ENCODE measurements at regions not wholly inside any gene's neighbourhood (a gene's known extent, or its start where the extent isn't known, plus 50 kb on each side); places are given as distances from the start of the nearest gene placed in this dataset.

GRCh38 chr20:58147628-58148370 lies 80.7 kb downstream of the ANKRD60 start:
- DNase-seq (ENCODE audit: insufficient read length, low spot score) (no peak), FAIRE-seq (no peak)
- TF ChIP-seq POLR2A (IDR thresholded peaks at IDR 0.05; ENCODE audit: low read depth, low read length) (no peak), PAX5 (IDR thresholded peaks at IDR 0.05; ENCODE audit: insufficient read depth, low read length, severe bottlenecking) (no peak)

GRCh38 chr20:58146746-58147140 lies 81.7 kb downstream of the ANKRD60 start:
- no peak for TF ChIP-seq POLR2AphosphoS5 (IDR thresholded peaks at IDR 0.05; ENCODE audit: low read depth, low read length)
- DNase-seq (ENCODE audit: insufficient read length, low spot score) (no peak), FAIRE-seq (no peak)

- DNase-seq (ENCODE audit: insufficient read length, low spot score), result no peak
- no peak for TF ChIP-seq SPI1 (IDR thresholded peaks at IDR 0.05; ENCODE audit: low read depth, low read length)
- no peak for TF ChIP-seq POLR2A (IDR thresholded peaks at IDR 0.05; ENCODE audit: low read depth, low read length)
- no peak for TF ChIP-seq TAF1 (IDR thresholded peaks at IDR 0.05; ENCODE audit: low read depth, low read length)
- no peak for TF ChIP-seq POLR2AphosphoS5 (IDR thresholded peaks at IDR 0.05; ENCODE audit: low read depth, low read length)
- TF ChIP-seq PAX5 (IDR thresholded peaks at IDR 0.05; ENCODE audit: insufficient read depth, low read length, severe bottlenecking), result no peak
- TF ChIP-seq POU2F2 (IDR thresholded peaks at IDR 0.05; ENCODE audit: low read depth, low read length), result no peak
Observed at GRCh38 chr20:58146081-58146745, 82.2 kb downstream of the ANKRD60 start.

DNA sequence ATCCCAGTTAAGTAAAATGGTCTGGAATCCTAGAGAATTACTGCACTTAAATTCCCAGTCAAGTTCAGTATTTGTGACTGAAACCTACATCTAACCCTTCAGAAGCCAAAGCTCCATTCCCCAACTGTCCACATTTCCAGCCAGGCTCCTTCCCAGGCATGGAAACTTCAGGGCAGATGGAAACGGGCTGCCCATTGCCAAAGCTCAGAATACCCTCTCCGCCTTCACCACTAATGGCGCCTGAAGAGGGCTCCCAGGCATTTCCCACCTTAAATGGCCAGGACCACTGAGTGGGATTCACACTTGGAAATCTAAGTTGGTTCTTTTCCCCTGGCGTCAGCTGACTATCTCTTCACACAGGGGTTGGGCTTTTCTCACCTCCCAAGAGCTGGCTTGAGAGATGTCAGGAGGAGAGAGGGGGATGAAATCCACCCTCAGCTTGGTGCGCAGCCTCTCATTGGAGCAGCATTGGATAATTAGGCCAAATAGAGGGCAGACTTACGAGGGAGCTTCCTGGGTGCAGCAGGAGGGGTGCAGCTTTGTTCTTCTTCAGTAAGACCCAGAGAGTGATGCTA lies 82.9 kb downstream of the ANKRD60 start:
- TF ChIP-seq POLR2AphosphoS5 (IDR thresholded peaks at IDR 0.05; ENCODE audit: low read depth, low read length) (no peak), POU2F2 (IDR thresholded peaks at IDR 0.05; ENCODE audit: low read depth, low read length) (no peak)
- no peak for DNase-seq (ENCODE audit: insufficient read length, low spot score)
- FAIRE-seq, result no peak

More at GRCh38 chr20:58146081-58146745, 82.2 kb downstream of the ANKRD60 start:
- no peak for FAIRE-seq

GRCh38 chr20:58144096-58144495 lies 84.4 kb downstream of the ANKRD60 start:
- no peak for FAIRE-seq
- TF ChIP-seq SPI1 (IDR thresholded peaks at IDR 0.05; ENCODE audit: low read depth, low read length) (no peak), POLR2A (IDR thresholded peaks at IDR 0.05; ENCODE audit: low read depth, low read length) (no peak), PAX5 (IDR thresholded peaks at IDR 0.05; ENCODE audit: insufficient read depth, low read length, severe bottlenecking) (no peak), TAF1 (IDR thresholded peaks at IDR 0.05; ENCODE audit: low read depth, low read length) (no peak), POLR2AphosphoS5 (IDR thresholded peaks at IDR 0.05; ENCODE audit: low read depth, low read length) (no peak), POU2F2 (IDR thresholded peaks at IDR 0.05; ENCODE audit: low read depth, low read length) (no peak)
- DNase-seq (ENCODE audit: insufficient read length, low spot score), result no peak

GRCh38 chr20:58143531-58143930 lies 84.9 kb downstream of the ANKRD60 start:
- TF ChIP-seq PAX5 (IDR thresholded peaks at IDR 0.05; ENCODE audit: insufficient read depth, low read length, severe bottlenecking), result no peak
- no peak for TF ChIP-seq POLR2A (IDR thresholded peaks at IDR 0.05; ENCODE audit: low read depth, low read length)
- no peak for TF ChIP-seq TAF1 (IDR thresholded peaks at IDR 0.05; ENCODE audit: low read depth, low read length)
- TF ChIP-seq SPI1 (IDR thresholded peaks at IDR 0.05; ENCODE audit: low read depth, low read length), result no peak
- TF ChIP-seq POLR2AphosphoS5 (IDR thresholded peaks at IDR 0.05; ENCODE audit: low read depth, low read length), result no peak
- no peak for TF ChIP-seq POU2F2 (IDR thresholded peaks at IDR 0.05; ENCODE audit: low read depth, low read length)
- FAIRE-seq (no peak), DNase-seq (ENCODE audit: insufficient read length, low spot score) (no peak)

DNA sequence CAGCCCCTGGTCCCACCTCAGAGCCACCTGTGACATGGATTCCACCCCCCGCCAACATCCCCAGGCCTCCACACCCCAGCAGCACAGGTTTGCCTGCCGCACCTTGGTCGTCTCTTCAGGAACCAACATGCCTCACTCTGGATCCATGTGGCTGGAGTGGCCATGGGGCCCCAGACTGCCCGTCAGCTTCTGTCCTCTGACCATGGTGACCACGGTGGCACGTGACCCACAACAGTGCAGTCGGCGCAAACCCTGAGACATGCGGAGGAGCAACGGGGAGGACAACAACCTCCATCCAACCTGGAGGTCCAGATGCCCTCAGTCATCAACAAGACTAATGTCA lies 85.6 kb downstream of the ANKRD60 start:
- DNase-seq (ENCODE audit: insufficient read length, low spot score), result no peak
- FAIRE-seq, result no peak
- no peak for TF ChIP-seq TAF1 (IDR thresholded peaks at IDR 0.05; ENCODE audit: low read depth, low read length)
- no peak for TF ChIP-seq SPI1 (IDR thresholded peaks at IDR 0.05; ENCODE audit: low read depth, low read length)
- TF ChIP-seq POLR2A (IDR thresholded peaks at IDR 0.05; ENCODE audit: low read depth, low read length), result no peak
- TF ChIP-seq POLR2AphosphoS5 (IDR thresholded peaks at IDR 0.05; ENCODE audit: low read depth, low read length), result no peak
- no peak for TF ChIP-seq PAX5 (IDR thresholded peaks at IDR 0.05; ENCODE audit: insufficient read depth, low read length, severe bottlenecking)
- TF ChIP-seq POU2F2 (IDR thresholded peaks at IDR 0.05; ENCODE audit: low read depth, low read length), result no peak

DNA sequence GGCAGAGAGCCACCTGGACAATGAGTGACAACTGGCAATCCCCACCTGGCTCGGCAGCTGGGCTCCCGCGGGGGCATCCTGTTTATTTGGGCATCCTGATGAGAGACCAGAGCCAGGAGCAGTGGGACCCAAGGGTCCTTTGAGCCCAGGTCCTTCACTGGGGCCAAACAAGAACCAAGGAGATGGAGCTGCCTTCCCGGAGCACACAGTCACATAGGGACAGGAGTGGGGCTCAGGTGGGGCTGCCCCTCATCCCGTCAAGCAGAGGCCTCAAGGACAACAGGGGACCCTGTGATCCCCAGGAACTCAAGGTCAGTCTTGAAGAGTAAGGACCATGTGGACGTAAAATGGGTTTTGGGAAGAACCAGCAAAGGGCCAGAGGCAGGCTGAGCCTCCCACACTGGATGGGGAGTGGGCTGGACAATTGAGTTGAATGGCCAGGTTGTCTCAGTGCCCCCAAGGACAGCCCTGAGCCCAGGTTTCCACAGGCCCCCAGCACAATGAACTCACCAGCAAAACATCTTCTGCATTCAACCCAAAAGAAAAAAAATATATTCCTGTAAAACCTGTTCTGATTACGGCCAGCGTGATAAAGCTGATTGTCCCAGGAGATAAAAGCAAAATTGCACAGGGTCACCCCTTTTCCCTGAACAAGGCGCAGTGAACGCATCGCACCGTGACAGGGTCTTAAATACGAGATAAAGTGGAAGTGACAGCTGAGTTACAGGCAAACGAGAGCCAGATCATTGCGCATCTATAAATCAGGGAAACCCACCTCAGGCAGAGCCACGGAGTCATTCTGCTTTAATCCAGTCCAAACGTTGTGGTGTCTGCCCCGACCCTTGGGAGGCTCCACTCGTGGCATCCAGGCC lies 86.2 kb downstream of the ANKRD60 start:
- TF ChIP-seq POU2F2 (IDR thresholded peaks at IDR 0.05; ENCODE audit: low read depth, low read length), result no peak
- TF ChIP-seq POLR2A (IDR thresholded peaks at IDR 0.05; ENCODE audit: low read depth, low read length), result no peak
- no peak for TF ChIP-seq POLR2AphosphoS5 (IDR thresholded peaks at IDR 0.05; ENCODE audit: low read depth, low read length)
- no peak for TF ChIP-seq PAX5 (IDR thresholded peaks at IDR 0.05; ENCODE audit: insufficient read depth, low read length, severe bottlenecking)
- TF ChIP-seq TAF1 (IDR thresholded peaks at IDR 0.05; ENCODE audit: low read depth, low read length), result no peak
- no peak for TF ChIP-seq SPI1 (IDR thresholded peaks at IDR 0.05; ENCODE audit: low read depth, low read length)
- FAIRE-seq, result no peak
- no peak for DNase-seq (ENCODE audit: insufficient read length, low spot score)

GRCh38 chr20:58141496-58141895 lies 87.0 kb downstream of the ANKRD60 start:
- no peak for DNase-seq (ENCODE audit: insufficient read length, low spot score)
- no peak for TF ChIP-seq TAF1 (IDR thresholded peaks at IDR 0.05; ENCODE audit: low read depth, low read length)
- no peak for FAIRE-seq

Data from GM12891 (cell line).